ENCODE measurements at regions not wholly inside any gene's neighbourhood (a gene's known extent, or its start where the extent isn't known, plus 50 kb on each side); places are given as distances from the start of the nearest gene placed in this dataset.

GRCh38 chrX:38473701-38474100, 87.6 kb upstream of the TSPAN7 start:
- no peak for DNase-seq
- H4K20me1 ChIP-seq (ENCODE audit: insufficient read depth): no peaks in the 10 kb centered on the region
- H3K36me3 ChIP-seq (replicated peaks in 1 of 2; ENCODE audit: control insufficient read depth in 1 of 2, insufficient read depth in 2 of 2, low read length in 1 of 2): no peaks in the 10 kb centered on the region
- CTCF ChIA-PET: no interaction called here
- peaks cover 4% of the 10 kb centered on the region; the same call in 1 of the 2 replicates for H3K27me3 ChIP-seq (ENCODE audit: insufficient read depth)
- H3K79me2 ChIP-seq (ENCODE audit: insufficient read depth): no peaks in the 10 kb centered on the region
- H3K4me3 ChIP-seq (ENCODE audit: low read depth in 2 of 2, low read length in 1 of 2): no peak overlapping the region
- no peaks in the 10 kb centered on the region for H3K4me1 ChIP-seq (ENCODE audit: control insufficient read depth in 1 of 2, insufficient read depth in 2 of 2, low read depth in 1 of 2, low read length in 1 of 2)
- H3K4me2 ChIP-seq: no peak overlapping the region
- no peak overlapping the region for H3K27ac ChIP-seq (ENCODE audit: low read depth in 2 of 2, low read length in 1 of 2)
- POLR2A ChIA-PET: no interaction called here
- no peaks in the 10 kb centered on the region for H3K9me3 ChIP-seq
- no peak overlapping the region for H2AFZ ChIP-seq (ENCODE audit: low read depth)
- no peak overlapping the region for H3K9ac ChIP-seq
- 19% methylated on average over 3 of the region's 3 CpGs for WGBS (ENCODE audit: low lambda C conversion rate)
- TF ChIP-seq EP300 (IDR thresholded peaks at IDR 0.05; ENCODE audit: borderline replicate concordance in 1 of 2, low read depth in 1 of 2, low read length in 1 of 2) (no peak), RXRA (IDR thresholded peaks at IDR 0.05; ENCODE audit: borderline replicate concordance, low read depth) (no peak), FOXM1 (IDR thresholded peaks at IDR 0.05; ENCODE audit: low read depth) (no peak), MEF2A (IDR thresholded peaks at IDR 0.05; ENCODE audit: borderline replicate concordance, low read depth) (no peak), TEAD4 (IDR thresholded peaks at IDR 0.05; ENCODE audit: borderline replicate concordance, insufficient read depth) (no peak), POLR2AphosphoS5 (IDR thresholded peaks at IDR 0.05; ENCODE audit: low read depth, low read length) (no peak), TAF1 (IDR thresholded peaks at IDR 0.05; ENCODE audit: borderline replicate concordance, low read depth, low read length) (no peak), USF1 (IDR thresholded peaks at IDR 0.05; ENCODE audit: borderline replicate concordance, low read depth) (no peak), GABPA (IDR thresholded peaks at IDR 0.05; ENCODE audit: low read depth) (no peak)
- TF ChIP-seq, protein P1, sequence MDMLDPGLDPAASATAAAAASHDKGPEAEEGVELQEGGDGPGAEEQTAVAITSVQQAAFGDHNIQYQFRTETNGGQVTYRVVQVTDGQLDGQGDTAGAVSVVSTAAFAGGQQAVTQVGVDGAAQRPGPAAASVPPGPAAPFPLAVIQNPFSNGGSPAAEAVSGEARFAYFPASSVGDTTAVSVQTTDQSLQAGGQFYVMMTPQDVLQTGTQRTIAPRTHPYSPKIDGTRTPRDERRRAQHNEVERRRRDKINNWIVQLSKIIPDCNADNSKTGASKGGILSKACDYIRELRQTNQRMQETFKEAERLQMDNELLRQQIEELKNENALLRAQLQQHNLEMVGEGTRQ (IDR thresholded peaks at IDR 0.05; ENCODE audit: borderline replicate concordance, low read depth, low read length): no peak
- TF ChIP-seq, protein P2, sequence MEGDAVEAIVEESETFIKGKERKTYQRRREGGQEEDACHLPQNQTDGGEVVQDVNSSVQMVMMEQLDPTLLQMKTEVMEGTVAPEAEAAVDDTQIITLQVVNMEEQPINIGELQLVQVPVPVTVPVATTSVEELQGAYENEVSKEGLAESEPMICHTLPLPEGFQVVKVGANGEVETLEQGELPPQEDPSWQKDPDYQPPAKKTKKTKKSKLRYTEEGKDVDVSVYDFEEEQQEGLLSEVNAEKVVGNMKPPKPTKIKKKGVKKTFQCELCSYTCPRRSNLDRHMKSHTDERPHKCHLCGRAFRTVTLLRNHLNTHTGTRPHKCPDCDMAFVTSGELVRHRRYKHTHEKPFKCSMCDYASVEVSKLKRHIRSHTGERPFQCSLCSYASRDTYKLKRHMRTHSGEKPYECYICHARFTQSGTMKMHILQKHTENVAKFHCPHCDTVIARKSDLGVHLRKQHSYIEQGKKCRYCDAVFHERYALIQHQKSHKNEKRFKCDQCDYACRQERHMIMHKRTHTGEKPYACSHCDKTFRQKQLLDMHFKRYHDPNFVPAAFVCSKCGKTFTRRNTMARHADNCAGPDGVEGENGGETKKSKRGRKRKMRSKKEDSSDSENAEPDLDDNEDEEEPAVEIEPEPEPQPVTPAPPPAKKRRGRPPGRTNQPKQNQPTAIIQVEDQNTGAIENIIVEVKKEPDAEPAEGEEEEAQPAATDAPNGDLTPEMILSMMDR (IDR thresholded peaks at IDR 0.05): no peak
- TF ChIP-seq, protein P3, sequence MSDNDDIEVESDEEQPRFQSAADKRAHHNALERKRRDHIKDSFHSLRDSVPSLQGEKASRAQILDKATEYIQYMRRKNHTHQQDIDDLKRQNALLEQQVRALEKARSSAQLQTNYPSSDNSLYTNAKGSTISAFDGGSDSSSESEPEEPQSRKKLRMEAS (IDR thresholded peaks at IDR 0.05; ENCODE audit: low read depth): no peak
- no peaks in the 10 kb centered on the region for H3K9me2 ChIP-seq
- no peaks in the 10 kb centered on the region for H3F3A ChIP-seq (replicated peaks; ENCODE audit: insufficient read depth)

- Histone ChIP-seq H4K20me1 (ENCODE audit: insufficient read depth) (no peaks in the 10 kb centered on the region), H3K9ac (no peak overlapping the region), H3K4me1 (ENCODE audit: control insufficient read depth in 1 of 2, insufficient read depth in 2 of 2, low read depth in 1 of 2, low read length in 1 of 2) (no peaks in the 10 kb centered on the region), H3K4me3 (ENCODE audit: low read depth in 2 of 2, low read length in 1 of 2) (no peak overlapping the region), H3K27ac (ENCODE audit: low read depth in 2 of 2, low read length in 1 of 2) (no peak overlapping the region), H3K27me3 (ENCODE audit: insufficient read depth) (peaks cover 4% of the 10 kb centered on the region; the same call in 1 of the 2 replicates), H3F3A (replicated peaks; ENCODE audit: insufficient read depth) (no peaks in the 10 kb centered on the region), H3K4me2 (no peak overlapping the region), H3K9me3 (no peaks in the 10 kb centered on the region), H2AFZ (ENCODE audit: low read depth) (no peak overlapping the region), H3K36me3 (replicated peaks in 1 of 2; ENCODE audit: control insufficient read depth in 1 of 2, insufficient read depth in 2 of 2, low read length in 1 of 2) (no peaks in the 10 kb centered on the region), H3K9me2 (no peaks in the 10 kb centered on the region), H3K79me2 (ENCODE audit: insufficient read depth) (no peaks in the 10 kb centered on the region)
- DNase-seq: no peak
- ChIA-PET CTCF (interaction anchor here (0.6 to 1.1 kb wide), 2 partner anchors 9 to 13 kb away, joined by 3 read pairs; no protein-coding TSS in a partner anchor), POLR2A (no interaction called here)
- WGBS (ENCODE audit: low lambda C conversion rate): 10% methylated on average over 3 of the region's 3 CpGs
- no peak for TF ChIP-seq GABPA (IDR thresholded peaks at IDR 0.05; ENCODE audit: low read depth)
- TF ChIP-seq EP300 (IDR thresholded peaks at IDR 0.05; ENCODE audit: borderline replicate concordance in 1 of 2, low read depth in 1 of 2, low read length in 1 of 2): no peak
- no peak for TF ChIP-seq SIN3A (IDR thresholded peaks at IDR 0.05; ENCODE audit: borderline replicate concordance, low read depth, low read length)
- TF ChIP-seq, protein P3 (IDR thresholded peaks at IDR 0.05; ENCODE audit: low read depth): no peak
- no peak for TF ChIP-seq RAD21 (IDR thresholded peaks at IDR 0.05; ENCODE audit: low read length)
- no peak for TF ChIP-seq SMC3 (IDR thresholded peaks at IDR 0.05; ENCODE audit: low read depth, low read length)
Measured at GRCh38 chrX:38474543-38474942, 86.8 kb upstream of the TSPAN7 start.
